AG04450 (cell line): ENCODE measurements at regions not wholly inside any gene's neighbourhood (a gene's known extent, or its start where the extent isn't known, plus 50 kb on each side); places are given as distances from the start of the nearest gene placed in this dataset.

Experiments
- CTCF ChIA-PET: fragments of 300-600, 350-600 bp; formaldehyde crosslinking; extraction: SDS; loops from one replicate; lab custom pipeline; 2022; ENCODE audit warnings: antibody characterized with exemption, inconsistent platforms; lab: Charles Lee
- POLR2A ChIA-PET: fragments of 350-600 bp; formaldehyde crosslinking; extraction: SDS; loops from one replicate; lab custom pipeline; 2021; ENCODE audit warnings: antibody characterized with exemption, inconsistent platforms; lab: Yijun Ruan, JAX
- DNase-seq: peaks from one replicate; pipeline ENCODE4 v3.0.0-alpha.2; 2011; ENCODE audit warnings: low read depth, low spot score
- H3K27ac ChIP-seq: one replicate; pipeline ENCODE4 v1.5.1; 2012; ENCODE audit warnings: low read depth, low read length, control low read depth
- H3K27me3 ChIP-seq: one replicate; pipeline ENCODE4 v1.6.0; 2012; ENCODE audit warnings: low read length; ENCODE audit not compliant: control insufficient read depth, insufficient read depth
- H3K4me3 ChIP-seq: 2 replicates; pipeline ENCODE4 v1.5.1; 2011; ENCODE audit warnings: mild to moderate bottlenecking, low read depth, low read length, control low read depth
- H3K9me3 ChIP-seq: 2 replicates; pipeline ENCODE4 v1.5.1; 2012; ENCODE audit warnings: low read length; ENCODE audit not compliant: control insufficient read depth, insufficient read depth
- TF ChIP-seq, protein P1 (sequence below): IDR thresholded peaks from 2 replicates; pipeline ENCODE4 v1.5.1; 2011; ENCODE audit warnings: low read depth, low read length, control low read depth, inconsistent platforms

DNA sequence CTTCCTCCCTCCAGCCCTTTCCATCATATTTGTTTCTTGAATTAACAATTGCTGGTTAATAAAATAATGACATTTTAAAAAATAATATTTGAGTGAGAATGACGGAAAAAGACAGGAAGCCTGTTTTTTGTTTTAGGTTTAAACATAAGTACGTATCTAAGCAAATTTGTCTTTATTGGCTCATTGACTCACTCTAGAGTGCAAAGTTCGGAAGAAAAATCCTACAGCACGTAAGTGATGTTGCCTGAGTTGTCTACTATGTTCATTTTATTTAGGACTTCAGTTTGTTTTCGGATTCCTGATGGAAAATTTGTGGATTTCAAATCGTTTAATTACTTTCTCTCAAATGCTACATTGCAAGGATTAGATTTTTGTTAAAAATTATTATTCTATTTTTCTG is 1435.7 kb upstream of the ADGRB3 start:
- TF ChIP-seq, protein P1, sequence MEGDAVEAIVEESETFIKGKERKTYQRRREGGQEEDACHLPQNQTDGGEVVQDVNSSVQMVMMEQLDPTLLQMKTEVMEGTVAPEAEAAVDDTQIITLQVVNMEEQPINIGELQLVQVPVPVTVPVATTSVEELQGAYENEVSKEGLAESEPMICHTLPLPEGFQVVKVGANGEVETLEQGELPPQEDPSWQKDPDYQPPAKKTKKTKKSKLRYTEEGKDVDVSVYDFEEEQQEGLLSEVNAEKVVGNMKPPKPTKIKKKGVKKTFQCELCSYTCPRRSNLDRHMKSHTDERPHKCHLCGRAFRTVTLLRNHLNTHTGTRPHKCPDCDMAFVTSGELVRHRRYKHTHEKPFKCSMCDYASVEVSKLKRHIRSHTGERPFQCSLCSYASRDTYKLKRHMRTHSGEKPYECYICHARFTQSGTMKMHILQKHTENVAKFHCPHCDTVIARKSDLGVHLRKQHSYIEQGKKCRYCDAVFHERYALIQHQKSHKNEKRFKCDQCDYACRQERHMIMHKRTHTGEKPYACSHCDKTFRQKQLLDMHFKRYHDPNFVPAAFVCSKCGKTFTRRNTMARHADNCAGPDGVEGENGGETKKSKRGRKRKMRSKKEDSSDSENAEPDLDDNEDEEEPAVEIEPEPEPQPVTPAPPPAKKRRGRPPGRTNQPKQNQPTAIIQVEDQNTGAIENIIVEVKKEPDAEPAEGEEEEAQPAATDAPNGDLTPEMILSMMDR, result no peak
- no peak for DNase-seq
- Histone ChIP-seq H3K4me3 (no peak overlapping the region), H3K27me3 (no peaks in the 10 kb centered on the region), H3K9me3 (peaks cover 22% of the 10 kb centered on the region), H3K27ac (no peak overlapping the region)
- CTCF ChIA-PET, result no interaction called here
- POLR2A ChIA-PET, result no interaction called here

DNA sequence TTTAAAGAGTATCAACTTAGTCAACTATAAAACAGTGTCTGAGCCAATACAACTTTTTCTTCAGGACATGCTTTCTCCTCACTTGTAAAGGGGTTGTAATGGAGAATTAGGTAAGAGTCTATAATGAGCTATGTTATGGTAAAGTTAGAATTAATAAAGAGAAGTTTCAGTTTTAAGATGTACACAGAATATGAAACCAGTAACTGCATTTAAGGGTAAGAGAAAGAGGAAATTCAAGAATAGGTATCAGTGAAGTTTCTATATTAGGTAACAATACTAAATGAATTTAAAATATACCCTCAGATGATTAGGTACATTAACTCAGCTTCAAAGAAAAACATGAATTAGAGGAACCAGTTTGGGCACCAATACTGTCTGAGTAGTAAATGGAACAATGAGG is 1444.3 kb upstream of the ADGRB3 start:
- Histone ChIP-seq H3K9me3 (0 out of 2 replicates have a peak, but pooled peaks cover under 1% of the 10 kb centered on the region), H3K4me3 (no peak overlapping the region), H3K27ac (no peak overlapping the region), H3K27me3 (no peaks in the 10 kb centered on the region)
- ChIA-PET POLR2A (no interaction called here), CTCF (no interaction called here)
- DNase-seq, result no peak
- TF ChIP-seq, protein P1, result no peak

DNA sequence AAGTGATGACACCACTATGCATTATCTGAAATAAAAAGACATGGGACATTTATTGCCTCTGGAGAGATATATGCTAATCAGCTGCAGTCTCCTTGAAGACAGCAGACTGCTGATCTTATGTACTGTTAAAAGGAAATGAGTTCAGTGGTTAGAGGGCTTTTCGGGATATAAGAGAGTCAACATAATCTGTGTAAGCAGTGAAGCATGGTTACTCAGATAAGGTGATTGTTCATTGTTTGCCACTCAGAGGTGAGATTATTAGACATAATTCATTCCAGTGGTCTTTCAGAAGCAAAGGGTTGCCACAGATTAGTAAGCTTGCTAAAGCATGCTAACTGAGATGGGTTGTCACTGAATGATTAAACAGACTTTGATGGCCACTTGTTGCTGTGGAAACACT is 1450.7 kb upstream of the ADGRB3 start:
- H3K4me3 ChIP-seq, result no peak overlapping the region
- no peak overlapping the region for H3K27ac ChIP-seq
- TF ChIP-seq, protein P1, result no peak
- ChIA-PET POLR2A (no interaction called here), CTCF (no interaction called here)
- no peak for DNase-seq
- H3K27me3 ChIP-seq, result no peaks in the 10 kb centered on the region
- no peaks in the 10 kb centered on the region for H3K9me3 ChIP-seq

DNA sequence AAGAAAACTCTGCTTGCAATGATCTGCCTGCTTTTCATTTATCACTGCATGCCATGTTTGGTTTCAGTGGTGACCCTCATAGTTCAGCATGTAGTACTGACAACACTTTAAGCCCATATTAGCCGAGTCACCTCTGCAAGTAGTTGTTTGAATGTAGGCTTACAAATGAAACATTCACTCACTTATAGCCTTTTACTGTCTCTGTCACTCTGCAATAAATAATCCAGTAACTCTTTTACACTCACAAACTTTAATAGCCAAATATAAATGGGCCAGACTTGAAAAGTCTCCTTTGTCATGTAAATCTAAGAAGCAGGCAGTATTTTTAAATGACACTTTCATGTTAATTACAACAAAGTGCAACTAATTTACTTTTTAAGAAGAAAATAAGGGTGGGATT is 1460.0 kb upstream of the ADGRB3 start:
- CTCF ChIA-PET, result no interaction called here
- POLR2A ChIA-PET, result no interaction called here

DNA sequence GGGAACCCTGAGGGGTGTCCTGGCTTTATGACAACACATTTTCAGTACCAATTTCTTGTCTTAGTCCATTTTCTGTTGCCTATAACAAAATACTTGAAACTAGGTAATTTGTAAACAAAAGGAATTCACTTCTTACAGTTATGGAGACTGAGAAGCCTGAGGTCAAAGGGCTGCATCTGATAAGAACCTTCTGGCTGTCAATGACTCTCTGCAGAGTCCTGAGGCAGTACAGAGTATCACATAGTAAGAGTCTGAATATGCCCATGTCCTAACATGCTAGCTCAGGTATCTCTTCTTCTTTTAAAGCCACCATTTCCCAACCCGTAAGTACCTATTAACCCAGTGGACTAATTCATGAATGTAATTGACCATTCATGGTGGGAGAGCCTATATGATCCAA is 1458.6 kb upstream of the EYS start:
- peaks cover 2% of the 10 kb centered on the region; the same call in 1 of the 2 replicates for H3K9me3 ChIP-seq
- H3K27me3 ChIP-seq, result no peaks in the 10 kb centered on the region
- H3K27ac ChIP-seq, result no peak overlapping the region
- DNase-seq, result no peak
- TF ChIP-seq, protein P1, result no peak
- CTCF ChIA-PET, result no interaction called here
- no peak overlapping the region for H3K4me3 ChIP-seq
- POLR2A ChIA-PET, result no interaction called here

More for the DNA sequence above, 1460.0 kb upstream of the ADGRB3 start:
- Histone ChIP-seq H3K27me3 (no peaks in the 10 kb centered on the region), H3K4me3 (no peak overlapping the region), H3K9me3 (no peaks in the 10 kb centered on the region), H3K27ac (no peak overlapping the region)
- TF ChIP-seq, protein P1, result no peak
- no peak for DNase-seq
